NCI-H748 (cell line): ENCODE measurements at regions not wholly inside any gene's neighbourhood (a gene's known extent, or its start where the extent isn't known, plus 50 kb on each side); places are given as distances from the start of the nearest gene placed in this dataset.

ENCODE experiments used
- DNase-seq: peaks from one replicate; lab custom pipeline; 2025; ENCODE audit not compliant: unreplicated experiment; lab: John Stamatoyannopoulos, UW

GRCh38 chr6:44634321-44634720 lies 246.8 kb downstream of the CDC5L start:
- no peak for DNase-seq

GRCh38 chr6:44635486-44635885 lies 248.0 kb downstream of the CDC5L start:
- no peak for DNase-seq

GRCh38 chr6:44636561-44637248 lies 249.2 kb downstream of the CDC5L start:
- DNase-seq = no peak

- DNase-seq = no peak
Measured at GRCh38 chr6:44641344-44642031, 254.0 kb downstream of the CDC5L start.

GRCh38 chr6:44642349-44642748 lies 254.8 kb downstream of the CDC5L start:
- no peak for DNase-seq

- DNase-seq = peak; percentile 82
Measured at GRCh38 chr6:44642870-44643522, 255.5 kb downstream of the CDC5L start.

GRCh38 chr6:44645276-44645675 lies 257.8 kb downstream of the CDC5L start:
- peak; percentile 11 for DNase-seq

GRCh38 chr6:44646355-44646754 lies 258.8 kb downstream of the CDC5L start:
- no peak for DNase-seq

- peak; percentile 13 for DNase-seq
Measured at GRCh38 chr6:44649365-44650025, 262.0 kb downstream of the CDC5L start.

- DNase-seq = no peak
Measured at GRCh38 chr6:44650495-44650894, 263.0 kb downstream of the CDC5L start.

- no peak for DNase-seq
Measured at GRCh38 chr6:44650947-44651346, 263.4 kb downstream of the CDC5L start.

GRCh38 chr6:44651604-44652003 lies 264.1 kb downstream of the CDC5L start:
- no peak for DNase-seq

- DNase-seq = no peak
Measured at GRCh38 chr6:44652547-44652946, 265.0 kb downstream of the CDC5L start.

- DNase-seq = no peak
Measured at GRCh38 chr6:44653091-44653490, 265.6 kb downstream of the CDC5L start.

- DNase-seq = no peak
Measured at GRCh38 chr6:44653761-44654218, 266.3 kb downstream of the CDC5L start.

- peak; percentile 79 for DNase-seq
Measured at GRCh38 chr6:44655412-44656342, 268.2 kb downstream of the CDC5L start.

- no peak for DNase-seq
Measured at GRCh38 chr6:44656691-44657090, 269.2 kb downstream of the CDC5L start.

GRCh38 chr6:44657206-44657819 lies 269.8 kb downstream of the CDC5L start:
- DNase-seq = no peak

- no peak for DNase-seq
Measured at GRCh38 chr6:44658571-44658970, 271.1 kb downstream of the CDC5L start.

GRCh38 chr6:44659726-44660125 lies 272.2 kb downstream of the CDC5L start:
- DNase-seq = no peak
